HEK293 (cell line): ENCODE measurements at regions not wholly inside any gene's neighbourhood (a gene's known extent, or its start where the extent isn't known, plus 50 kb on each side); places are given as distances from the start of the nearest gene placed in this dataset.

ENCODE experiments used
- BCL11A ChIP-seq: fragments of 450-650 bp; formaldehyde crosslinking; IDR thresholded peaks from 2 replicates; pipeline ENCODE4 v1.5.1; 2016; ENCODE audit warnings: low read depth, missing biosample characterization, missing genetic modification characterization
- BCL11B ChIP-seq: fragments of 450-650 bp; formaldehyde crosslinking; IDR thresholded peaks from 2 replicates; pipeline ENCODE4 v1.5.1; 2016; ENCODE audit warnings: low read depth, missing biosample characterization, missing genetic modification characterization
- CTCF ChIP-seq: fragments of 450-650 bp; formaldehyde crosslinking; IDR thresholded peaks from 2 replicates; pipeline ENCODE4 v1.5.1; 2016; ENCODE audit warnings: missing biosample characterization, missing genetic modification characterization
- SP2 ChIP-seq: fragments of 450-650 bp; formaldehyde crosslinking; IDR thresholded peaks from 2 replicates; pipeline ENCODE4 v1.5.1; 2016; ENCODE audit warnings: missing biosample characterization, missing genetic modification characterization
- YY1 ChIP-seq: fragments of 450-650 bp; formaldehyde crosslinking; IDR thresholded peaks from 2 replicates; pipeline ENCODE4 v1.5.1; 2018; ENCODE audit warnings: missing biosample characterization, missing genetic modification characterization
- ZFP69B ChIP-seq: fragments of 450-650 bp; formaldehyde crosslinking; IDR thresholded peaks from 2 replicates; pipeline ENCODE4 v1.5.1; 2016; ENCODE audit warnings: missing biosample characterization, missing genetic modification characterization
- ZNF221 ChIP-seq: fragments of 450-650 bp; formaldehyde crosslinking; IDR thresholded peaks from 2 replicates; pipeline ENCODE4 v1.5.1; 2017; ENCODE audit warnings: missing biosample characterization, missing genetic modification characterization, borderline replicate concordance
- ZNF274 ChIP-seq, 2 experiments: fragments of 200-500 bp in 1 of 2; fragments of 450-650 bp in 1 of 2; sonication (Bioruptor generic) in 1 of 2; formaldehyde crosslinking in 1 of 2; IDR thresholded peaks; 2 replicates each; pipeline versions ENCODE4 v1.5.1 to v1.6.1; 2014 to 2016; ENCODE audit warnings: borderline replicate concordance in 1 of 2, inconsistent platforms in 1 of 2, low read length in 1 of 2, missing biosample characterization in 1 of 2, missing genetic modification characterization in 1 of 2
- ZNF580 ChIP-seq: fragments of 450-650 bp; formaldehyde crosslinking; IDR thresholded peaks from 2 replicates; pipeline ENCODE4 v1.5.1; 2016; ENCODE audit warnings: missing biosample characterization, missing genetic modification characterization
- ZNF76 ChIP-seq: fragments of 450-650 bp; formaldehyde crosslinking; IDR thresholded peaks from 2 replicates; pipeline ENCODE4; 2016; ENCODE audit warnings: low read depth, missing biosample characterization, missing genetic modification characterization, borderline replicate concordance
- TF ChIP-seq, protein P1 (sequence below): fragments of 450-650 bp; formaldehyde crosslinking; IDR thresholded peaks from 2 replicates; pipeline ENCODE4 v1.5.1; 2016; ENCODE audit warnings: missing biosample characterization, missing genetic modification characterization, low read depth

GRCh38 chr11:87574193-87574592 is 536.5 kb downstream of the TMEM135 start:
- no peak for TF ChIP-seq CTCF (tag by site-specific recombination)
- TF ChIP-seq SP2: no peak
- no peak for TF ChIP-seq ZFP69B
- no peak for TF ChIP-seq BCL11A (tag by site-specific recombination)
- no peak for TF ChIP-seq ZNF274 (IDR thresholded peaks at IDR 0.05; ENCODE audit: low read length)
- TF ChIP-seq ZNF274 (tag by site-specific recombination; IDR thresholded peaks at IDR 0.05; ENCODE audit: borderline replicate concordance): no peak
- no peak for TF ChIP-seq ZNF580 (tag by site-specific recombination)
- TF ChIP-seq, protein P1, sequence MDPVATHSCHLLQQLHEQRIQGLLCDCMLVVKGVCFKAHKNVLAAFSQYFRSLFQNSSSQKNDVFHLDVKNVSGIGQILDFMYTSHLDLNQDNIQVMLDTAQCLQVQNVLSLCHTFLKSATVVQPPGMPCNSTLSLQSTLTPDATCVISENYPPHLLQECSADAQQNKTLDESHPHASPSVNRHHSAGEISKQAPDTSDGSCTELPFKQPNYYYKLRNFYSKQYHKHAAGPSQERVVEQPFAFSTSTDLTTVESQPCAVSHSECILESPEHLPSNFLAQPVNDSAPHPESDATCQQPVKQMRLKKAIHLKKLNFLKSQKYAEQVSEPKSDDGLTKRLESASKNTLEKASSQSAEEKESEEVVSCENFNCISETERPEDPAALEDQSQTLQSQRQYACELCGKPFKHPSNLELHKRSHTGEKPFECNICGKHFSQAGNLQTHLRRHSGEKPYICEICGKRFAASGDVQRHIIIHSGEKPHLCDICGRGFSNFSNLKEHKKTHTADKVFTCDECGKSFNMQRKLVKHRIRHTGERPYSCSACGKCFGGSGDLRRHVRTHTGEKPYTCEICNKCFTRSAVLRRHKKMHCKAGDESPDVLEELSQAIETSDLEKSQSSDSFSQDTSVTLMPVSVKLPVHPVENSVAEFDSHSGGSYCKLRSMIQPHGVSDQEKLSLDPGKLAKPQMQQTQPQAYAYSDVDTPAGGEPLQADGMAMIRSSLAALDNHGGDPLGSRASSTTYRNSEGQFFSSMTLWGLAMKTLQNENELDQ: no peak
- TF ChIP-seq YY1 (tag by site-specific recombination): no peak
- TF ChIP-seq ZNF221 (tag by site-specific recombination): no peak
- TF ChIP-seq ZNF76 (tag by site-specific recombination): no peak
- no peak for TF ChIP-seq BCL11B
